HepG2 (cell line): ENCODE measurements at regions not wholly inside any gene's neighbourhood (a gene's known extent, or its start where the extent isn't known, plus 50 kb on each side); places are given as distances from the start of the nearest gene placed in this dataset.

ENCODE experiments used
- ARID2 ChIP-seq: sonication (generic); formaldehyde crosslinking; IDR thresholded peaks from 2 replicates; pipeline ENCODE4 v1.8.1; 2022; ENCODE audit warnings: mild to moderate bottlenecking, missing genetic modification reagents, borderline replicate concordance
- BCLAF1 ChIP-seq: fragments of 450-650 bp; IDR thresholded peaks from 2 replicates; pipeline ENCODE4 v1.6.1; 2017; ENCODE audit warnings: mild to moderate bottlenecking
- CEBPB ChIP-seq: IDR thresholded peaks from 2 replicates; pipeline ENCODE4 v1.6.1; 2011; ENCODE audit warnings: low read depth, low read length, improper control_type of control experiment, borderline replicate concordance
- CREB1 ChIP-seq, 2 experiments: fragments of 450-650 bp in 1 of 2; IDR thresholded peaks; 2 replicates each; pipeline ENCODE4 v1.6.1; 2016 to 2017; ENCODE audit warnings: control low read depth in 1 of 2, mild to moderate bottlenecking in 1 of 2, missing compliant biosample characterization in 1 of 2, missing genetic modification characterization in 1 of 2
- CTCF ChIP-seq: sonication (generic); formaldehyde crosslinking; IDR thresholded peaks from 2 replicates; pipeline ENCODE4 v1.5.0; 2020; ENCODE audit warnings: mild to moderate bottlenecking, missing genetic modification reagents, moderate library complexity
- EZH2 ChIP-seq: conservative IDR thresholded peaks from 2 replicates; pipeline ENCODE4 v1.6.1; 2012; ENCODE audit warnings: mild to moderate bottlenecking, low read depth, low read length, moderate library complexity
- FIP1L1 ChIP-seq: fragments of 200-400 bp; formaldehyde crosslinking; IDR thresholded peaks from 2 replicates; pipeline ENCODE4 v1.6.1; 2018; ENCODE audit warnings: low read depth, mild to moderate bottlenecking, low read length, moderate library complexity, borderline replicate concordance; ENCODE audit not compliant: insufficient read depth
- JUND ChIP-seq: sonication (generic); formaldehyde crosslinking; IDR thresholded peaks from 2 replicates; pipeline ENCODE4 v1.8.0; 2022; ENCODE audit warnings: mild to moderate bottlenecking, missing genetic modification reagents
- MED1 ChIP-seq: sonication (generic); formaldehyde crosslinking; IDR thresholded peaks from 2 replicates; pipeline ENCODE4 v1.4.0; 2020; ENCODE audit warnings: missing genetic modification reagents
- MED13 ChIP-seq: sonication (generic); formaldehyde crosslinking; IDR thresholded peaks from 2 replicates; pipeline ENCODE4 v1.5.0; 2020; ENCODE audit warnings: missing genetic modification reagents
- POLR2A ChIP-seq, 2 experiments: IDR thresholded peaks; 2 replicates each; pipeline ENCODE4 v1.6.1; 2011; ENCODE audit warnings: low read depth in 2 of 2, low read length in 2 of 2, mild to moderate bottlenecking in 1 of 2, moderate library complexity in 1 of 2; ENCODE audit not compliant: insufficient read depth in 1 of 2
- SIN3A ChIP-seq: IDR thresholded peaks from 2 replicates; pipeline ENCODE4 v1.6.1; 2011; ENCODE audit warnings: low read depth, mild to moderate bottlenecking, control low read depth, low read length, borderline replicate concordance
- TAF1 ChIP-seq: sonication (generic); formaldehyde crosslinking; IDR thresholded peaks from 2 replicates; pipeline ENCODE4 v1.4.0; 2020; ENCODE audit warnings: missing genetic modification reagents
- ZSCAN20 ChIP-seq: sonication (generic); formaldehyde crosslinking; IDR thresholded peaks from 2 replicates; pipeline ENCODE4 v1.4.0; 2020; ENCODE audit warnings: missing genetic modification reagents, mild to moderate bottlenecking, borderline replicate concordance

DNA sequence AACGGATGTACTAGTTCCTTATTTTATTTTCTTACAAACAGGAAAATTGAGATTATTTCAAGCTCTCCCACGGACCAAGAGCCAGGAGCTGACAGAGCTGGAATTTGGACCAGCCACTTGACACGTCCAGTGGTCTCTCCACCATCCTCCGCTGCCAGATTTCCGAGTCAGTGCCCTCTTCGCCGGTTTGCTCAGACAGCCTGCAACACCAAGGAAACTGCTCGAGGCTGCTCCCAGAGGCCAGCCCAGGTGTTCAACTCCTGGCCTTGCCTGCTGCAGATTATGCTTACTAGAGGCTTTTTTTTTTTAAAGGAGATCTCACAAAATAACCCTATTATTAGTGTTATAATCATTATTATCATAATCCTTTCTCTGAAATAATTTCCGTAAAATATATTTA, 779.8 kb downstream of the RNF144A start:
- TF ChIP-seq FIP1L1: no peak
- no peak for TF ChIP-seq JUND (CRISPR knock-in tag)
- TF ChIP-seq SIN3A: no peak
- TF ChIP-seq EZH2: no peak
- no peak for TF ChIP-seq MED13 (CRISPR knock-in tag)
- TF ChIP-seq ZSCAN20 (CRISPR knock-in tag): no peak
- no peak for TF ChIP-seq CTCF (CRISPR knock-in tag)
- TF ChIP-seq POLR2A (IDR thresholded peaks at IDR 0.05; ENCODE audit: insufficient read depth in 1 of 2, low read depth in 2 of 2, low read length in 2 of 2): no peak
- TF ChIP-seq CREB1 (IDR thresholded peaks at IDR 0.05): no peak
- no peak for TF ChIP-seq CREB1 (CRISPR knock-in tag; IDR thresholded peaks at IDR 0.05)
- no peak for TF ChIP-seq BCLAF1
- TF ChIP-seq ARID2: no peak
- no peak for TF ChIP-seq CEBPB
- no peak for TF ChIP-seq TAF1
- no peak for TF ChIP-seq MED1
